ENCODE measurements at regions not wholly inside any gene's neighbourhood (a gene's known extent, or its start where the extent isn't known, plus 50 kb on each side); places are given as distances from the start of the nearest gene placed in this dataset.

GRCh38 chr7:148524479-148525224, 65.9 kb upstream of the C7orf33 start:
- DNase-seq (ENCODE audit: low read depth) = no peak
- no peak for TF ChIP-seq CTCF (IDR thresholded peaks at IDR 0.05; ENCODE audit: low read depth, low read length, missing control alignments)
- no peak overlapping the region for H3K4me3 ChIP-seq (ENCODE audit: low read depth, low read length)

GRCh38 chr7:148527717-148528168, 62.8 kb upstream of the C7orf33 start:
- H3K4me3 ChIP-seq (ENCODE audit: low read depth, low read length) = no peak overlapping the region
- DNase-seq (ENCODE audit: low read depth) = peak; percentile 91
- peak; percentile 92 for TF ChIP-seq CTCF (IDR thresholded peaks at IDR 0.05; ENCODE audit: low read depth, low read length, missing control alignments)

GRCh38 chr7:148535217-148535616, 55.3 kb upstream of the C7orf33 start:
- TF ChIP-seq CTCF (IDR thresholded peaks at IDR 0.05; ENCODE audit: low read depth, low read length, missing control alignments) = peak; percentile 38
- no peak overlapping the region for H3K4me3 ChIP-seq (ENCODE audit: low read depth, low read length)
- no peak for DNase-seq (ENCODE audit: low read depth)

GRCh38 chr7:148537435-148537834, 53.1 kb upstream of the C7orf33 start:
- H3K4me3 ChIP-seq (ENCODE audit: low read depth, low read length) = no peak overlapping the region
- DNase-seq (ENCODE audit: low read depth) = no peak
- no peak for TF ChIP-seq CTCF (IDR thresholded peaks at IDR 0.05; ENCODE audit: low read depth, low read length, missing control alignments)

- no peak for TF ChIP-seq CTCF (IDR thresholded peaks at IDR 0.05; ENCODE audit: low read depth, low read length, missing control alignments)
- no peak overlapping the region for H3K4me3 ChIP-seq (ENCODE audit: low read depth, low read length)
- no peak for DNase-seq (ENCODE audit: low read depth)
These were observed 50.4 kb upstream of the C7orf33 start for GRCh38 chr7:148540041-148540738.
